HEK293T (cell line): ENCODE measurements at regions not wholly inside any gene's neighbourhood (a gene's known extent, or its start where the extent isn't known, plus 50 kb on each side); places are given as distances from the start of the nearest gene placed in this dataset.
"Not testable (repeated sequence)": the region's sequence is repeated elsewhere in the genome, so short reads cannot be mapped to it uniquely, and the experiment has no call there.

Experiments
- CTCF ChIA-PET: fragments of 350-600 bp; formaldehyde crosslinking; extraction: SDS; loops from one replicate; lab custom pipeline; 2021; ENCODE audit warnings: antibody characterized with exemption, inconsistent platforms; lab: Yijun Ruan, JAX
- POLR2A ChIA-PET: fragments of 350-600 bp; formaldehyde crosslinking; extraction: SDS; loops from one replicate; lab custom pipeline; 2020; ENCODE audit warnings: antibody characterized with exemption, inconsistent platforms; lab: Yijun Ruan, JAX
- DNase-seq: peaks from one replicate; pipeline ENCODE4 v3.0.0; 2012; ENCODE audit warnings: mixed read lengths; ENCODE audit errors: extremely low spot score
- ARNT ChIP-seq: fragments of 450-650 bp; IDR thresholded peaks from 2 replicates; pipeline ENCODE4 v1.6.1; 2017; ENCODE audit warnings: mild to moderate bottlenecking
- BHLHE40 ChIP-seq: fragments of 450-650 bp; IDR thresholded peaks from 2 replicates; pipeline ENCODE4 v1.6.1; 2016; ENCODE audit warnings: mild to moderate bottlenecking, moderate library complexity, borderline replicate concordance
- CTBP1 ChIP-seq: fragments of 450-650 bp; IDR thresholded peaks from 2 replicates; pipeline ENCODE4 v1.6.1; 2016; ENCODE audit warnings: borderline replicate concordance
- ELF4 ChIP-seq: fragments of 450-650 bp; IDR thresholded peaks from 2 replicates; pipeline ENCODE4 v1.6.1; 2017; ENCODE audit warnings: antibody characterized with exemption
- FOXA1 ChIP-seq: fragments of 450-650 bp; IDR thresholded peaks from 2 replicates; pipeline ENCODE4 v1.6.1; 2016; ENCODE audit warnings: mild to moderate bottlenecking
- FOXK2 ChIP-seq: fragments of 450-650 bp; IDR thresholded peaks from 2 replicates; pipeline ENCODE4 v1.6.1; 2016; ENCODE audit warnings: mild to moderate bottlenecking
- FOXM1 ChIP-seq: fragments of 450-650 bp; IDR thresholded peaks from 2 replicates; pipeline ENCODE4 v1.6.1; 2017; ENCODE audit warnings: mild to moderate bottlenecking, borderline replicate concordance
- L3MBTL2 ChIP-seq: fragments of 450-650 bp; conservative IDR thresholded peaks from 2 replicates; pipeline ENCODE4 v1.6.1; 2016; ENCODE audit warnings: mild to moderate bottlenecking
- LEF1 ChIP-seq: fragments of 450-650 bp; IDR thresholded peaks from 2 replicates; pipeline ENCODE4 v1.6.1; 2017; ENCODE audit warnings: mild to moderate bottlenecking, borderline replicate concordance
- NFRKB ChIP-seq: fragments of 450-650 bp; IDR thresholded peaks from 2 replicates; pipeline ENCODE4 v1.6.1; 2016; ENCODE audit warnings: mild to moderate bottlenecking, moderate library complexity
- PKNOX1 ChIP-seq: fragments of 450-650 bp; IDR thresholded peaks from 2 replicates; pipeline ENCODE4 v1.6.1; 2016
- SP1 ChIP-seq: fragments of 450-650 bp; IDR thresholded peaks from 2 replicates; pipeline ENCODE4 v1.6.1; 2017
- SUZ12 ChIP-seq: fragments of 450-650 bp; IDR thresholded peaks from 2 replicates; pipeline ENCODE4 v1.6.1; 2016; ENCODE audit warnings: mild to moderate bottlenecking
- TARDBP ChIP-seq: fragments of 450-650 bp; IDR thresholded peaks from 2 replicates; pipeline ENCODE4 v1.6.1; 2016
- ZNF384 ChIP-seq: fragments of 450-650 bp; IDR thresholded peaks from 2 replicates; pipeline ENCODE4 v1.6.1; 2016

GRCh38 chr4:100926039-100926717 is 408.4 kb upstream of the EMCN start:
- POLR2A ChIA-PET: no interaction called here
- CTCF ChIA-PET: no interaction called here
- no peak for DNase-seq
- TF ChIP-seq ZNF384: no peak
- TF ChIP-seq ELF4: no peak
- no peak for TF ChIP-seq CTBP1

- POLR2A ChIA-PET: no interaction called here
- DNase-seq: no peak
- CTCF ChIA-PET: no interaction called here
- TF ChIP-seq ZNF384: no peak
- TF ChIP-seq SUZ12: no peak
- TF ChIP-seq ELF4: no peak
- no peak for TF ChIP-seq ARNT
- no peak for TF ChIP-seq L3MBTL2
Measured at GRCh38 chr4:100913685-100914084, 395.9 kb upstream of the EMCN start.

GRCh38 chr4:100908540-100908939 is 390.7 kb upstream of the EMCN start:
- POLR2A ChIA-PET: no interaction called here
- TF ChIP-seq SUZ12 (no peak), ELF4 (no peak), TARDBP (no peak), L3MBTL2 (no peak), LEF1 (no peak), ZNF384 (no peak), ARNT (no peak)
- CTCF ChIA-PET: no interaction called here
- no peak for DNase-seq

- TF ChIP-seq L3MBTL2: no peak
- no peak for TF ChIP-seq PKNOX1
- no peak for TF ChIP-seq LEF1
- TF ChIP-seq FOXA1: no peak
- TF ChIP-seq SP1: no peak
- no peak for TF ChIP-seq BHLHE40
- no peak for TF ChIP-seq ELF4
- TF ChIP-seq CTBP1: no peak
- TF ChIP-seq FOXM1: no peak
- peak; percentile 6 for DNase-seq
- ChIA-PET CTCF (no interaction called here), POLR2A (no interaction called here)
Measured at GRCh38 chr4:100907465-100908454, 389.9 kb upstream of the EMCN start.

GRCh38 chr4:100906973-100907372 is 389.2 kb upstream of the EMCN start:
- no peak for DNase-seq
- ChIA-PET POLR2A (no interaction called here), CTCF (no interaction called here)
- TF ChIP-seq L3MBTL2 (no peak), SUZ12 (no peak), SP1 (no peak), BHLHE40 (no peak), FOXM1 (no peak), LEF1 (no peak)

GRCh38 chr4:100900945-100901344 is 383.1 kb upstream of the EMCN start:
- DNase-seq, CTCF ChIA-PET: not testable (repeated sequence)

GRCh38 chr4:100900134-100900533 is 382.3 kb upstream of the EMCN start:
- ChIA-PET POLR2A (no interaction called here), CTCF (no interaction called here)
- no peak for DNase-seq
- TF ChIP-seq NFRKB (no peak), BHLHE40 (no peak), PKNOX1 (no peak), CTBP1 (no peak), LEF1 (no peak)

More at GRCh38 chr4:100900945-100901344, 383.1 kb upstream of the EMCN start:
- POLR2A ChIA-PET: not testable (repeated sequence)

- no peak for TF ChIP-seq NFRKB
- TF ChIP-seq ELF4: no peak
- TF ChIP-seq FOXM1: no peak
- no peak for TF ChIP-seq TARDBP
- no peak for TF ChIP-seq ZNF384
- TF ChIP-seq FOXK2: no peak
- TF ChIP-seq SP1: no peak
- TF ChIP-seq BHLHE40: no peak
- CTCF ChIA-PET: no interaction called here
Measured at GRCh38 chr4:100898844-100899243, 381.0 kb upstream of the EMCN start.

More at GRCh38 chr4:100898844-100899243, 381.0 kb upstream of the EMCN start:
- POLR2A ChIA-PET: no interaction called here
- DNase-seq: no peak
